ENCODE measurements at regions not wholly inside any gene's neighbourhood (a gene's known extent, or its start where the extent isn't known, plus 50 kb on each side); places are given as distances from the start of the nearest gene placed in this dataset.

DNA sequence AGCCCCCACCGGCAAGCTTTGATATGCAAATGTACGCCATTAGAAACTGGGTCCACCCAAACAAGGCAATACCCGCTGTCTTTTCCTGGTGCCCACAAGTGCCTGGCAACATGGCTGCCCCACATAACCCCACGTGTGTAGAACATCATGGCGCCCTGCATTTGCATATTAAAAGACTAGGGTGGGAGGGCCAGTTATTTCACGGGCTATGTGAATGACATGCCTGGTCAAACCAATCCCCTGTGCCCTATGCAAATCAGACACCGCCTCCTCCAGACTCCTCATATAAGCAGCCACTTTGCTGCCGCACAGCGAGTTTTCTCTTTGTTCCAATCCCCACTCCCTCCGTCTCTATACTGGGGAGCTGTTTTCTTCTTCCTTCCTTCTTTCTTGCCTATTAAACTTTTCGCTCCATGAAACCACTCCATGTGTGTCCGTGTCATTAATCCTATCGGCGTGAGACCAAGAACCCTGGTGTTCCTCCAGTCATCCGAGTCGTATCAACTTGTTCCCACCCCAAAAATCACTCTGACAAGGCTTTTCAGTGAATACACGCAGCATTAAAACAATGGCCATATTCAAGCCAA lies 112.6 kb upstream of the SORBS2 start:
- TF ChIP-seq, protein P1, sequence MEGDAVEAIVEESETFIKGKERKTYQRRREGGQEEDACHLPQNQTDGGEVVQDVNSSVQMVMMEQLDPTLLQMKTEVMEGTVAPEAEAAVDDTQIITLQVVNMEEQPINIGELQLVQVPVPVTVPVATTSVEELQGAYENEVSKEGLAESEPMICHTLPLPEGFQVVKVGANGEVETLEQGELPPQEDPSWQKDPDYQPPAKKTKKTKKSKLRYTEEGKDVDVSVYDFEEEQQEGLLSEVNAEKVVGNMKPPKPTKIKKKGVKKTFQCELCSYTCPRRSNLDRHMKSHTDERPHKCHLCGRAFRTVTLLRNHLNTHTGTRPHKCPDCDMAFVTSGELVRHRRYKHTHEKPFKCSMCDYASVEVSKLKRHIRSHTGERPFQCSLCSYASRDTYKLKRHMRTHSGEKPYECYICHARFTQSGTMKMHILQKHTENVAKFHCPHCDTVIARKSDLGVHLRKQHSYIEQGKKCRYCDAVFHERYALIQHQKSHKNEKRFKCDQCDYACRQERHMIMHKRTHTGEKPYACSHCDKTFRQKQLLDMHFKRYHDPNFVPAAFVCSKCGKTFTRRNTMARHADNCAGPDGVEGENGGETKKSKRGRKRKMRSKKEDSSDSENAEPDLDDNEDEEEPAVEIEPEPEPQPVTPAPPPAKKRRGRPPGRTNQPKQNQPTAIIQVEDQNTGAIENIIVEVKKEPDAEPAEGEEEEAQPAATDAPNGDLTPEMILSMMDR (IDR thresholded peaks at IDR 0.05) = no peak
- TF ChIP-seq POLR2A (IDR thresholded peaks at IDR 0.05) (no peak), EP300 (IDR thresholded peaks at IDR 0.05) (no peak)

All from tibial nerve (tissue), 4 donors.